Endodermal cell (in vitro differentiated cells): ENCODE measurements at regions not wholly inside any gene's neighbourhood (a gene's known extent, or its start where the extent isn't known, plus 50 kb on each side); places are given as distances from the start of the nearest gene placed in this dataset.
A peak's percentile ranks its signal among the peaks of the same experiment; 100 is the strongest.

ENCODE experiments used
- DNase-seq: peaks from one replicate; pipeline ENCODE4 v3.0.0-alpha.2; 2017
- H3K27ac ChIP-seq: 2 replicates; pipeline ENCODE4 v1.5.1; 2013; ENCODE audit warnings: mild to moderate bottlenecking, low read depth, low read length, moderate library complexity
- H3K27me3 ChIP-seq: 2 replicates; pipeline ENCODE4 v1.6.1; 2013; ENCODE audit warnings: mild to moderate bottlenecking, low read length, moderate library complexity; ENCODE audit not compliant: insufficient read depth, control insufficient read depth, poor library complexity, severe bottlenecking
- H3K36me3 ChIP-seq: 2 replicates; pipeline ENCODE4 v1.7.0; 2013; ENCODE audit warnings: mild to moderate bottlenecking, low read length, moderate library complexity; ENCODE audit not compliant: control insufficient read depth, insufficient read depth
- H3K4me1 ChIP-seq: one replicate; pipeline ENCODE4 v1.7.0; 2013; ENCODE audit warnings: low read length; ENCODE audit not compliant: control insufficient read depth, insufficient read depth
- H3K4me3 ChIP-seq: 2 replicates; pipeline ENCODE4 v1.5.1; 2013; ENCODE audit warnings: mild to moderate bottlenecking, low read length, moderate library complexity
- H3K9ac ChIP-seq: 2 replicates; pipeline ENCODE4 v1.6.1; 2013; ENCODE audit warnings: mild to moderate bottlenecking, low read length, moderate library complexity; ENCODE audit not compliant: poor library complexity, severe bottlenecking; ENCODE audit errors: extremely low read depth
- H3K9me3 ChIP-seq: 2 replicates; pipeline ENCODE4 v1.6.1; 2013; ENCODE audit warnings: mild to moderate bottlenecking, low read length, moderate library complexity; ENCODE audit not compliant: control insufficient read depth
- H3K27ac Mint-ChIP-seq: 2 replicates; pipeline ENCODE4 v1.8.0; 2020; ENCODE audit warnings: mixed read lengths
- H3K27me3 Mint-ChIP-seq: 2 replicates; pipeline ENCODE4 v1.8.0; 2021; ENCODE audit warnings: mild to moderate bottlenecking, mixed read lengths; ENCODE audit not compliant: insufficient read depth
- H3K36me3 Mint-ChIP-seq: 2 replicates; pipeline ENCODE4 v1.8.0; 2020; ENCODE audit warnings: low read depth, mixed read lengths
- H3K4me1 Mint-ChIP-seq: 2 replicates; pipeline ENCODE4 v1.8.0; 2020; ENCODE audit warnings: mixed read lengths
- H3K4me3 Mint-ChIP-seq: 2 replicates; pipeline ENCODE4 v1.8.0; 2020; ENCODE audit warnings: mild to moderate bottlenecking, moderate library complexity, mixed read lengths
- H3K9me3 Mint-ChIP-seq: 2 replicates; pipeline ENCODE4 v1.8.0; 2020; ENCODE audit warnings: mild to moderate bottlenecking, mixed read lengths
- CTCF ChIP-seq: fragments of 200-600 bp; sonication (generic); conservative IDR thresholded peaks from 2 replicates; pipeline ENCODE4 v1.5.0; 2021; ENCODE audit warnings: antibody characterized with exemption, mild to moderate bottlenecking
- WGBS, 2 experiments: methylation state at CpG; one replicate each; pipeline versions ENCODE4 v1.1.5 to v1.1.7; 2013; ENCODE audit warnings: missing lambda C conversion rate in 2 of 2, mixed read lengths in 1 of 2; ENCODE audit not compliant: insufficient coverage in 1 of 2, insufficient read length in 1 of 2; 5-methylcytosine and 5-hydroxymethylcytosine counted together

DNA sequence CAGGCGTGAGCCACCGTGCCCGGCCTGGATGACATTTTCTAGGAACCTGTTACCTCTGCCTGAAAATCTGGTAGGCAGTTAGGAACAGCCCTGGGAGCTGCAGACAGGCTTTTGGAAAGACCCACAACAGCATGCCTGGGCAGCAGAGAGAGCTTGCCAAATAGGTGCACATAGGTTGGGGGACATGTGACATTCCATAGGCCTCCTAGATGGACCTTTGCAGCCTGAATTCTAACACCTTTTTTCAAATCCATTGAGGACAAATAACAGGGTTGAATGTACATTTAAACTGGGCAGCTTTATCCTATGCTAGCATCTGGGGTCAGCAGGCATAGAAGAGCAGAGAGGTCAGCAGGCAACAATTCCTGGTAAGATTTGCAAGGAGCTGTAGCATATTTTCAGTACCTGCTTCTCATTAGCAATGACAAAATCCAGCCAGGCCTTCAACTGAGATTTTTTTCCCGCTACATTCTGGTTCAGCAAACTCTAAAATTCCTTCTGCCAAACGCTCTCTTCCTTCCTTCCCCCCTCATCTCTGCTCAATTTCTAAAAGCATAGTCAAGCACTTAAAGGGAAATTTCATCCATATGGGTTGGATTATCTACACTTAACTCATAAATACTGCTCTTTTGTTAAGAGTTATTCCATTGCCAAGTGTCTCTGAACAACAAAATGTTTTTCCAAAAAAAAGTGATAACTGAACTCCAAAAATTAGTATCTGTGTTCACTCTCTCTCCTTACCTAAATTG, 75.2 kb downstream of the SOWAHC start:
- peaks cover 36% of the 10 kb centered on the region for H3K4me1 Mint-ChIP-seq
- Histone ChIP-seq H3K27me3 (no peaks in the 10 kb centered on the region), H3K27ac (no peak overlapping the region), H3K4me1 (peaks cover 18% of the 10 kb centered on the region), H3K9me3 (no peaks in the 10 kb centered on the region), H3K4me3 (no peak overlapping the region), H3K9ac (no peak overlapping the region), H3K36me3 (no peaks in the 10 kb centered on the region)
- peak; percentile 44 for DNase-seq
- no peaks in the 10 kb centered on the region for H3K27me3 Mint-ChIP-seq
- no peak for TF ChIP-seq CTCF
- no peaks in the 10 kb centered on the region for H3K36me3 Mint-ChIP-seq
- no peak overlapping the region for H3K4me3 Mint-ChIP-seq
- no peak overlapping the region for H3K27ac Mint-ChIP-seq
- peaks cover 4% of the 10 kb centered on the region for H3K9me3 Mint-ChIP-seq
- 86% methylated on average over 5 of the region's 5 CpGs for whole genome bisulfite sequencing, 2 experiments

DNA sequence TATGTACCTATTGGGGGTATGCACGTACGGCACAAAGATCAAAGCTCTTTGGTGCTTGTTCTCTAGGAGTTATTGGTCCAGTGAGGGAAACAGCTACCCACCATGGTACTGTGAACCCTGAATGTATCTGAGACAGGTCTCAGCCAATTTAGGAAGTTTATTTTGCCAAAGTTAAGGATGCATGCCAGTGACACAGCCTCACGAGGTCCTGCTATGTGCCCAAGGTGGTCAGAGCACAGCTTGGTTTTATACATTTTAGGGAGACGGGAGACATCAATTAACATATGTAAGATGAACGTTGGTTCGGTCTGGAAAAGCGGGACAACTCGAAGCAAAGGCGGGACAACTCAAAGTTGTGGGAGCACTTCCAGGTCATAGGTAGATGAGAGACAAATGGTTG, 75.8 kb downstream of the SOWAHC start:
- H3K4me1 Mint-ChIP-seq, result peaks cover 42% of the 10 kb centered on the region
- Histone ChIP-seq H3K9me3 (no peaks in the 10 kb centered on the region), H3K27me3 (no peaks in the 10 kb centered on the region), H3K9ac (no peak overlapping the region), H3K27ac (no peak overlapping the region), H3K36me3 (no peaks in the 10 kb centered on the region), H3K4me1 (peaks cover 18% of the 10 kb centered on the region), H3K4me3 (no peak overlapping the region)
- TF ChIP-seq CTCF, result no peak
- peaks cover 4% of the 10 kb centered on the region for H3K9me3 Mint-ChIP-seq
- DNase-seq, result no peak
- no peaks in the 10 kb centered on the region for H3K27me3 Mint-ChIP-seq
- no peak overlapping the region for H3K4me3 Mint-ChIP-seq
- H3K27ac Mint-ChIP-seq, result no peak overlapping the region
- 93% methylated on average over 9 of the region's 9 CpGs for WGBS, 2 experiments
- H3K36me3 Mint-ChIP-seq, result no peaks in the 10 kb centered on the region

- Histone ChIP-seq H3K9me3 (no peaks in the 10 kb centered on the region), H3K9ac (no peak overlapping the region), H3K36me3 (no peaks in the 10 kb centered on the region), H3K27me3 (no peaks in the 10 kb centered on the region), H3K4me3 (no peak overlapping the region), H3K27ac (no peak overlapping the region), H3K4me1 (peaks cover 20% of the 10 kb centered on the region)
- TF ChIP-seq CTCF, result no peak
- peaks cover 4% of the 10 kb centered on the region for H3K9me3 Mint-ChIP-seq
- H3K36me3 Mint-ChIP-seq, result no peaks in the 10 kb centered on the region
- H3K4me1 Mint-ChIP-seq, result peaks cover 46% of the 10 kb centered on the region
- H3K27me3 Mint-ChIP-seq, result no peaks in the 10 kb centered on the region
- H3K27ac Mint-ChIP-seq, result no peak overlapping the region
- H3K4me3 Mint-ChIP-seq, result no peak overlapping the region
- DNase-seq, result peak; percentile 48
- WGBS, 2 experiments, result 63 to 82% methylated on average over 5 to 6 of the region's 6 CpGs
These were observed 76.3 kb downstream of the SOWAHC start for GRCh38 chr2:109690457-109690821.
